Glomerular visceral epithelial cell (primary cell): ENCODE measurements at regions not wholly inside any gene's neighbourhood (a gene's known extent, or its start where the extent isn't known, plus 50 kb on each side); places are given as distances from the start of the nearest gene placed in this dataset.
A peak's percentile ranks its signal among the peaks of the same experiment; 100 is the strongest.
"Not testable (repeated sequence)": the region's sequence is repeated elsewhere in the genome, so short reads cannot be mapped to it uniquely, and the experiment has no call there.

Experiments
- DNase-seq: peaks from one replicate; pipeline ENCODE4 v3.0.0-alpha.2; 2016; ENCODE audit errors: extremely low spot score

DNA sequence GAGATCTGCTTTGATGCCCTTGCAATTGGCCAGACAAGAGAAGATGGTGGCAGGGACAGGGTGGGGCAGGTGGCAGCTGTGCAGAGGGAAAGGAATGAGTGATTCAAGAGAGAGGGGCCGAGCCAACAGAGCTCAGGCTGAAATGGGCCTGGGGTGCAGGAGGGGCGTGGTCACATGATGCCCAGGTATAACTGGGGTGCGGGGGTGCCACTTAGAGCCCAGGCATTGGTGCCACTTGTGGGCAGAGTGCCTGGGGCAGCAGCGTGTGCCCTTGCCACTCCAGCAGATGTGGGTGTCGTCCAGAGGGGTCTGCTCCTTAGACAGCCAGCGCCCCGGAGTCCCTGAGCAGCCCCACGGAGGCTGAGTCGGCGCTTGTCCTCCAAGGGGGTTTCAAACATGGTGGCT is 88.7 kb downstream of the PLXNA1 start:
- no peak for DNase-seq

- no peak for DNase-seq
These were observed 89.4 kb downstream of the PLXNA1 start for GRCh38 chr3:127072221-127072771.

- no peak for DNase-seq
These were observed 90.3 kb downstream of the PLXNA1 start for GRCh38 chr3:127072971-127073783.

- DNase-seq = no peak
These were observed 91.3 kb downstream of the PLXNA1 start for GRCh38 chr3:127073941-127074820.

DNA sequence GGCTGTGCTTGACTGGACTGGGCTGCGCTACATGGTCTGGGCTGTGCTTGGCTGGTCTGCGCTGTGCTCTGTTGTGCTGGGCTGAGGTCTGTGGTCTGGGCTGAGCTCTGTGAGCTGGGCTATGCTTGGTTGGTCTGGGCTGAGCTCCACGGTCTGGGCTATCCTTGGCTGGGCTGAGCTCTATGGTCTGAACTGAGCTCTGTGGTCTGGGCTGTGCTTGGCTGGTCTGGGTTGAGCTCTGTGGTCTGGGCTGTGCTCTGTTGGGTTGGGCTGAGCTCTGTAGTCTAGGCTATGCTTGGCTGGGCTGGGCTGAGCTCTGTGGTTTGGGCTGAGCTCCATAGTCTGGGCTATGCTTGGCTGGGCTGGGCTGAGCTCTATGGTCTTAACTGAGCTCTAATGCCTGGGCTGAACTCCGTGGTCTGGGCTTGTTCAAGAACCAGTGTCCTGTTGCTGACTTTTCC is 92.0 kb downstream of the PLXNA1 start:
- peak; percentile 84 for DNase-seq

DNA sequence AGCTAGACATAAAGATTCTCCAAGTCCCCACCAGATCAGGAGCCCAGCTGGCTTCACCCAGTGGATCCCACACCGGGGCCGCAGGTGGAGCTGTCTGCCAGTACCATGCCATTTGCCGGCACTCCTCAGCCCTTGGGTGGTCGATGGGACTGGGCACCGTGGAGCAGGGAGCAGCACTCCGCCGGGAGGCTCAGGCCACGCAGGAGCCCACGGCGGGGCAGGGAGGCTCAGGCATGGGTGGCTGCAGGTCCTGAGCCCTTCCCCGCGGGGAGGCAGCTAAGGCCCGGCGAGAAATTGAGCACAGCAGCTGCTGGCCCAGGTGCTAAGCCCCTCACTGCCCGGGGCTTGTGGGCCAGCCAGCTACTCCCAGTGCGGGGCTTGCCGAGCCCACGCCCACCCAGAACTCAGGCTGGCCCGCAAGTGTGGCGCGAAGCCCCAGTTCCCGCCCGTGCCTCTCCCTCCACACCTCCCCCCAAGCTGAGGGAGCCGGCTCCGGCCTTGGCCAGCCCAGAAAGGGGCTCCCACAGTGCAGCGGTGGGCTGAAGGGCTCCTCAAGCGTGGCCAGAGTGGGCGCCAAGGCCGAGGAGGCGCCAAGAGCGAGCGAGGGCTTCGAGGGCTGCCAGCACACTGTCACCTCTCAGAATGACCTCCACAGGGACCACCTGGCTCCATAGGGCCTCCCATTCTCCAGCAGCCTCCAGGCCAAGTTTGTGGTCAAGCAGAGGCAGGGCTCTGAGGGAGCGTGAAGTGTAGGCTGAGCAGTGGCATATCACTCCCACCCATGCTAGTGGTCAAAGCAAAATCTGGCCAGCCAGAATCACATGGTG is 93.5 kb downstream of the PLXNA1 start:
- DNase-seq = not testable (repeated sequence)

DNA sequence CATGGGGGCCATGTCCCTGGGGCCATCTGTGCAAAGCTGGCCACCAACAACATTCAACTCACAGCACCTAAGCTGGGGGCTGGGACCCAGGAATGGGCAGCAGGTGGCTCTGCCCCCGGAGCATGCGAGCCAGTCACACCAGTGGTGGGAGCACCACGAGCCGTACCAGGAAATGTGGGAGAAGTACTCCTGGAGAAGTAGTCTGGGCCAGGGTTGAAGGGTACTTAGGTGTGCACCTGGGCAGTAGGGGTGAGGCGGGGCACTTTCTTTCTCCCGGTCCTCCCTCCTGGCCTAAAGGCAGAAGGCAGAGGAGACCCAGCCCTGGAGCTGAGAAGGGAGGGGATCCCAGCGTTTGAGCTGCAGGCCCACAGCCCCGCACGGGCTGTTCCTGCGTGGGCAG is 94.2 kb downstream of the PLXNA1 start:
- no peak for DNase-seq

- no peak for DNase-seq
These were observed 94.7 kb downstream of the PLXNA1 start for GRCh38 chr3:127077505-127078064.

DNA sequence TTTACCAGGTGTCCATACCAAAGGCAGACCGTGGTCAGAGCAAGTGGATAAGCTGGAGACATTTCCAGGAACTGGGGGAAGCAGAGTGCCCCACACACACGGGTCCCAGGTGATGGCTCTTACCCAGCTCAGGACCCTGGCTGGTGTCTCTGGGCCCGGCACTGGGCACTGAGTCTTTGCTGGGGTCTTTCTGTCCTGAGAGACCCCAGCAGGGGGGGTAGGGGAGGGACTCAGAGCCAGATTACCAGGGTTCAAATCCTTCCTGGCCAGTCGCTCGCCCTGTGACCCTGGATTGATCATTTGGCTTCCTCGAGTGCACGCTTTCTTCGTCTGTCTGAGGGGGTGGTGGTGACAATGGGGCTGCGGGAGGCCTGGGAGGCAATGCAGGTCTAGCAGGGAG is 95.7 kb downstream of the PLXNA1 start:
- no peak for DNase-seq

DNA sequence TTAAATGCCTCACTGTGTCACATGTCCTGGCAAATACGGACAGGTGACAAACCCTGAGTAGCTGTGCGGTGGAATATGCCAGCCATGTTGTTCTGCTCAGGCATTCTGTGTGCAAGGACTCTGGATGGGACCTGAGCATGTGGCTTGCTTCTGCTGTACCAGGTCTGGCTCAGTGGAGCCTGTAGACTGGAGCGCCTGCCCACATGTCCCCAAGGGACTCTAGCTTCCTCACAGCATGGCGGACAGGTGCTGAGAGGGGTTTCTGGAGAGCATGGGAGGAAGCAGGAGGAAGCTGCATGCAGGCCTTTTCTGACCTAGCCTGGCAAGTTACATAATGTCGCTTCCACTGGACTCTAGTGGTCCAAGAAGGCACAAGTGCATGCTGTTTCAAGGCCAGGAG is 96.3 kb downstream of the PLXNA1 start:
- DNase-seq = no peak

- no peak for DNase-seq
These were observed 98.2 kb downstream of the PLXNA1 start for GRCh38 chr3:127081001-127081720.

GRCh38 chr3:127082066-127082465 is 99.2 kb downstream of the PLXNA1 start:
- DNase-seq = no peak

- no peak for DNase-seq
These were observed 101.0 kb downstream of the PLXNA1 start for GRCh38 chr3:127083778-127084397.

DNA sequence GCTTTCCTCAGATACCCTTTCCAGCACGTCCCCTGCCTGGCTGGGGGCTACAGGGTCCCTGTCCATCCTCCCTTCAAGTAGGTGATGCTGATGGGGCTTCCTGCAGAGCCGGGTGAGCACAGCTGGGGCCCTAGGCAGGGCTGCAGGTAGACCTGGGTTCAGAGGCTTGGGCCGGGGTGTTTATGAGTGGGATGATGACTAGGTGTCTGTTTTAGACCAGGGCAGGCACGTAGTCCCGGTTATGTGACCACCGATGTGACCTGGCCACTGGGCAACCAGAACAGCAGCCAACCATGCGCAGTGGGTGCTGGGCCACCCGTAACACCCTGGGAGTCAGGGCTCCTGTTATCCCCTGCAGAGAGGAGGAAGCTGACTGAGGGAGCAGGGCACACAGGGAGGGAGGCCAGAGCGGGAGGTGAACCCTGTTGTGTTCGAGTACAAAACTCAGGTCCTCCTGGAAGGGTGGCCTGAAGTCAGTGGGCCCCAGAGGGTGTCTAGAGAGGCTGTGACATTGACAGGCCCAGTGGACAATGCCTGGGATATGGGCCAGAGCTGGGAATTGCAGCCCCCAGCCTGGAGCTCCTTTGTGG is 101.6 kb downstream of the PLXNA1 start:
- no peak for DNase-seq

DNA sequence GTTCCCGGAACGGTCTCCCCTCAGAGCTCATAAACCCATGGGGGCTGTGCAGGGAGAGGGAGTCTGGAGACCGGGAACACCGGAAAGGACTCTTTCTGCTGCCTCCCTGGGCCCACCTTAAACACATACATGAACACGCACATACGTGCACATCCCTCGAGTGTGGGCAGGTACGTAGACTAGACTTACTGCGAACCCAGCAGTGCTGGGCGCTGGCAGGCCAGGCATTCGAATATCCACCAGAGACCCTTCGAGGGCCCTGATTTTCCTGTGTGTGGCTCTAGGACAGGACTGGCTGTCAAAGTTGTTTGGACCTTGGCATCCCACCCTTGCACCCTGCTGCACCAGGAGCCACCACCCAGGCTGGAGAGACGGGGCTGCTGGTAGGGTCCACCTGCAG is 102.7 kb downstream of the PLXNA1 start:
- no peak for DNase-seq

DNA sequence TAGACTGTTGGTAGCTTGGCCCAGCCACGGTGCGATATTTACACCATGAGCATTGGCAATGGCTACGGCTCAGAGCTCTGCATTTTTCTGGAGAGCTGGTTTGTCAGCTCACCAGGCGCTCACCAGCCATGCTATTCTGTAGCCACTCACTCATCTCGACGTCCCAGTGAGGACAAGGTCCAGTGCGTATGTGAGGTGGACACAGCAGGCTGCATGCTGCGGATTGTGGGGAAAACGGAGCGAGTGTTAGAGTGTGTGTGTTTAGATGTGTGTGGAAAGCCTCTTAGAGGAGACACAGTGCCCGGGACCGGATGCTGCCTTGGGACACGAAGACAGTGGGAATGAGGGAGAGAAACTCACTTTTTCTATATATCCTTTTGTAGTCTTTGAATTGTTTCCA is 103.7 kb downstream of the PLXNA1 start:
- DNase-seq = not testable (repeated sequence)

GRCh38 chr3:127087441-127087840 is 104.5 kb downstream of the PLXNA1 start:
- no peak for DNase-seq

GRCh38 chr3:127088511-127089351 is 104.2 kb upstream of the PRR23E start:
- DNase-seq = no peak
